Pancreas (tissue), 10 donors: ENCODE measurements at regions not wholly inside any gene's neighbourhood (a gene's known extent, or its start where the extent isn't known, plus 50 kb on each side); places are given as distances from the start of the nearest gene placed in this dataset.

Experiments
- ATAC-seq, 4 donors: fragments of 200-7000 bp; cut with Tn5 transposase; one replicate each; pipeline versions ENCODE4 v1.8.0 to v1.9.1; 2020; ENCODE audit warnings: mild to moderate bottlenecking in 4 of 4, moderate library complexity in 4 of 4
- DNase-seq, 6 donors: peaks; one replicate each; pipeline ENCODE4 v3.0.0-alpha.2; 2020
- FAIRE-seq: peaks from 2 replicates; lab custom pipeline; 2012; peaks lifted over from hg19 to GRCh38; lab: Jason Lieb, UNC
- H3K27ac ChIP-seq, 4 donors: fragments of 200-600 bp; sonication (generic); 1 replicate in 3 of 4; 2 replicates in 1 of 4; pipeline versions ENCODE4 v1.5.0 to v1.8.0; 2020
- H3K27me3 ChIP-seq, 4 donors: fragments of 200-600 bp; one replicate each; pipeline ENCODE4 v1.8.0; 2021
- H3K36me3 ChIP-seq, 3 donors: fragments of 200-600 bp; sonication (generic) in 1 of 3; one replicate each; pipeline versions ENCODE4 v1.5.0 to v1.8.0; 2020 to 2021
- H3K4me1 ChIP-seq, 3 donors: fragments of 200-600 bp; one replicate each; pipeline ENCODE4 v1.8.0; 2021
- H3K4me3 ChIP-seq, 4 donors: fragments of 200-600 bp; sonication (generic) in 2 of 4; one replicate each; pipeline versions ENCODE4 v1.5.0 to v1.8.0; 2020 to 2021
- H3K9me3 ChIP-seq, 4 donors: fragments of 200-600 bp; one replicate each; pipeline ENCODE4 v1.8.0; 2021
- CTCF ChIP-seq, 4 donors: fragments of 200-600 bp; sonication (generic) in 3 of 4; IDR thresholded peaks; one replicate each; pipeline versions ENCODE4 v1.5.0 to v1.8.0; 2021; ENCODE audit warnings: antibody characterized with exemption in 4 of 4
- WGBS, 2 donors: extraction: QIAGEN DNeasy Blood & Tissue Kit; methylation state at CpG; one replicate each; pipeline ENCODE4 v1.1.7; 2013; 5-methylcytosine and 5-hydroxymethylcytosine counted together
- intact Hi-C, 3 donors: fragments of 100-400 bp; cut with DNase I; formaldehyde crosslinking; loops; one replicate each; pipeline versions ENCODE4 v1.11.1 to v1.14.2; 2022
- donor health status: healthy with polysubstance abuse.
- donor health status: DM: no; HTN: no; CAD: no; lungs with moderate emphysema.
- donor health status: DM: no; HTN: no; CAD: no.
- donor health status: control.
- donor health status: control.
- donor health status: Bipolar disorder and iron deficiency.
- donor health status: DM: yes; HTN: yes; CAD: no.
- donor health status: DM: no; HTN: no; CAD: no.
- donor health status: DM: no; HTN: no; CAD: no.
- donor health status: DM: yes; HTN: yes; CAD: no.

DNA sequence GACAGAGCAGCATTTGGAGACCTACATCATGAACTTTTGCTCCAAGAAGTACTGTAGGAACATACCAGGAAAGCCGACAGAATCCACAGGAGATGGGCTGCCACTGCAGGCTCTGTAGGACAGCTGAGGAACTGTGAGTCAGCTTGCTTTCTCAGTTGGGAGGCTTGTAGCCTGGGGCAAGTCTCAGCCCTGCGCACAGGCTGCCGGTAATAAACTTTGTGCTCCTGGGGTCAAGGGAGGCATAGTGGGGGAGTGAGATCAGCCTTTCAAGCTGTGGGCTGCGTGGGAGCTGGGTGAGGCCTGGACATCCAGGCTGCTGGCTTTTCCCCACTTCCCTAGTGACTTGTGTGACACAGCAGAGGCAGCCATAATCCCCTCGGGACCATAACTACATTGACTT is 718.0 kb upstream of the CDH10 start:
- H3K27ac ChIP-seq: no peak overlapping the region
- H3K36me3 ChIP-seq: no peaks in the 10 kb centered on the region
- 77 to 90% methylated on average over 5 of the region's 5 CpGs for WGBS, 2 donors
- no peak for TF ChIP-seq CTCF (IDR thresholded peaks at IDR 0.05)
- H3K27me3 ChIP-seq: no peaks in the 10 kb centered on the region
- H3K9me3 ChIP-seq: no peaks in the 10 kb centered on the region
- ATAC-seq (no peak), FAIRE-seq (no peak), DNase-seq (no peak)
- no peak overlapping the region for H3K4me3 ChIP-seq
- H3K4me1 ChIP-seq: no peaks in the 10 kb centered on the region
- intact Hi-C loops: no loop called here

DNA sequence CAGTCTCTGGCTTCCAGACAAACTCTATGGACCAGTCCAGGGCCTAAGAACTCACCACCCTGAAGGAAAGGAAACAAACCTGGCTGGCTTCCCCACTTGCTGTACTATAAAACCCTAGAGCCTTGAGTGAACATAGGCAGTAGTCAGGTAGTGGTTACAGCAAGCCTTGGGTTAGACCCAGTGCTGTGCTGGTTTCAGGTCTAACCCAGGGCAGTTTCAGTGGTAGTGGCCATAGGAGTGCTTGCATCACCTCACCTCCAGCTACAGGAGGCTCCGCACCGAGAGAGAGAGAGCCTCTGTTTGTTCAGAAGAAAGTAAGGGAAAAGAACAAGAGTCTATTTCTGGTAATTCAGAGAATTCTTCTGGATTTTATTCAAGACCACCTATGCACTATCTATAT is 714.1 kb upstream of the CDH10 start:
- Histone ChIP-seq H3K27ac (no peak overlapping the region), H3K36me3 (no peaks in the 10 kb centered on the region), H3K4me1 (no peaks in the 10 kb centered on the region), H3K4me3 (no peak overlapping the region), H3K27me3 (no peaks in the 10 kb centered on the region), H3K9me3 (no peaks in the 10 kb centered on the region)
- WGBS, 2 donors: 54 to 83% methylated on average over 2 of the region's 2 CpGs
- no peak for TF ChIP-seq CTCF (IDR thresholded peaks at IDR 0.05)
- FAIRE-seq (no peak), ATAC-seq (no peak), DNase-seq (no peak)
- intact Hi-C loops: no loop called here

GRCh38 chr5:25357605-25358004 is 712.8 kb upstream of the CDH10 start:
- no peaks in the 10 kb centered on the region for H3K27me3 ChIP-seq
- ATAC-seq (no peak), FAIRE-seq (no peak), DNase-seq (no peak)
- WGBS, 2 donors: 67 to 75% methylated on average over 8 of the region's 8 CpGs
- H3K27ac ChIP-seq: no peak overlapping the region
- H3K4me3 ChIP-seq: no peak overlapping the region
- H3K4me1 ChIP-seq: no peaks in the 10 kb centered on the region
- intact Hi-C loops: no loop called here
- no peak for TF ChIP-seq CTCF (IDR thresholded peaks at IDR 0.05)
- H3K9me3 ChIP-seq: no peaks in the 10 kb centered on the region
- no peaks in the 10 kb centered on the region for H3K36me3 ChIP-seq

GRCh38 chr5:25349746-25350145 is 705.0 kb upstream of the CDH10 start:
- no peak for ATAC-seq
- Histone ChIP-seq H3K9me3 (no peaks in the 10 kb centered on the region), H3K4me3 (no peak overlapping the region), H3K27ac (no peak overlapping the region), H3K27me3 (no peaks in the 10 kb centered on the region), H3K36me3 (no peaks in the 10 kb centered on the region), H3K4me1 (no peaks in the 10 kb centered on the region)
- no peak for DNase-seq
- TF ChIP-seq CTCF (IDR thresholded peaks at IDR 0.05): no peak
- intact Hi-C loops: no loop called here
- FAIRE-seq: no peak

DNA sequence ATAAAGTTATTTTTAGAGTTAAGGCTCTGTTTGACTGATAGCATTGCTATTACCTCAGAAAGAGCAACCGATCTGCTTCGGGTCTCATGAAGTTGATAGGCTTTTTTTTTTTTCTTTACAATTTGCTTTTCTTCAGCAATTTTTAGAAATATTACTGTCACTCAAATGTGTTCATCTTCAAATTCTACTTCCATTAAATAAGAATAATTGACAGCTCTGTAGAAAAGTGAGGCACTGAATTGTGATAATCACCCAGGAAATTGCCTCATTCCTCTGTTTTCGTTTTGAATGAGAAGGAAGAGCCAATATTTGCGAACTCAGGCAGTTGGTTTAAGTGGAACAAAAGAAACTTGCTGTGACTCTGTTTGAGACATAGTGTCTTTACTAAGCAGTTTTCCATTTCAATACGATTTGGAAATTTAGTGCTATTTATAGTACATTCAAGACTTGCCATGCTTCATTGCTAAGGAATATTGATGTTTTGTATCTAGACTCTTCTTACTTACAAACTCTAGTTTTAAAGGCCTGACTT is 700.5 kb upstream of the CDH10 start:
- H3K4me1 ChIP-seq: no peaks in the 10 kb centered on the region

More for the DNA sequence above, 700.5 kb upstream of the CDH10 start:
- FAIRE-seq (no peak), DNase-seq (no peak), ATAC-seq (no peak)
- intact Hi-C loops: no loop called here
- H3K9me3 ChIP-seq: no peaks in the 10 kb centered on the region
- 34 to 39% methylated on average over 5 of the region's 5 CpGs for WGBS, 2 donors
- H3K27ac ChIP-seq: no peak overlapping the region
- no peak for TF ChIP-seq CTCF (IDR thresholded peaks at IDR 0.05)
- no peaks in the 10 kb centered on the region for H3K36me3 ChIP-seq
- no peak overlapping the region for H3K4me3 ChIP-seq
- no peaks in the 10 kb centered on the region for H3K27me3 ChIP-seq
